Hepatocyte (in vitro differentiated cells): ENCODE measurements at regions not wholly inside any gene's neighbourhood (a gene's known extent, or its start where the extent isn't known, plus 50 kb on each side); places are given as distances from the start of the nearest gene placed in this dataset.

Experiments used
- DNase-seq: peaks from one replicate; pipeline ENCODE4 v3.0.0-alpha.2; 2016; ENCODE audit warnings: low spot score
- H2AFZ ChIP-seq: fragments of 200-600 bp; sonication (generic); 2 replicates; pipeline ENCODE4 v1.6.0; 2016; ENCODE audit warnings: antibody characterized with exemption, mild to moderate bottlenecking
- H3K27ac ChIP-seq: fragments of 200-600 bp; sonication (generic); 2 replicates; pipeline ENCODE4 v1.5.1; 2016; ENCODE audit warnings: mild to moderate bottlenecking
- H3K27me3 ChIP-seq: fragments of 200-600 bp; sonication (generic); 2 replicates; pipeline ENCODE4 v1.6.1; 2016
- H3K36me3 ChIP-seq: fragments of 200-600 bp; sonication (generic); replicated peaks from 2 replicates; pipeline ENCODE4 v1.5.1; 2016; ENCODE audit warnings: low read depth; ENCODE audit not compliant: insufficient read depth
- H3K4me1 ChIP-seq: fragments of 200-600 bp; sonication (generic); 2 replicates; pipeline ENCODE4 v1.5.1; 2016; ENCODE audit warnings: mild to moderate bottlenecking, moderate library complexity; ENCODE audit not compliant: insufficient read depth
- H3K4me2 ChIP-seq: fragments of 200-600 bp; sonication (generic); 2 replicates; pipeline ENCODE4 v1.6.0; 2016
- H3K4me3 ChIP-seq: fragments of 200-600 bp; sonication (generic); 2 replicates; pipeline ENCODE4 v1.5.1; 2016; ENCODE audit warnings: mild to moderate bottlenecking
- H3K79me2 ChIP-seq: fragments of 200-600 bp; sonication (generic); 2 replicates; pipeline ENCODE4 v1.6.0; 2017; ENCODE audit warnings: mild to moderate bottlenecking
- H3K9me2 ChIP-seq: fragments of 200-600 bp; sonication (generic); replicated peaks from 2 replicates; pipeline ENCODE4 v1.6.0; 2017; ENCODE audit warnings: mild to moderate bottlenecking; ENCODE audit not compliant: insufficient read depth
- H3K9me3 ChIP-seq: fragments of 200-600 bp; sonication (generic); 2 replicates; pipeline ENCODE4 v1.5.1; 2016; ENCODE audit warnings: low read depth, mild to moderate bottlenecking
- H4K20me1 ChIP-seq: fragments of 200-600 bp; sonication (generic); 2 replicates; pipeline ENCODE4 v1.6.0; 2016; ENCODE audit warnings: mild to moderate bottlenecking; ENCODE audit not compliant: insufficient read depth, poor library complexity, severe bottlenecking
- CTCF ChIP-seq: fragments of 200-600 bp; sonication (generic); IDR thresholded peaks from 2 replicates; pipeline ENCODE4 v1.5.1; 2016; ENCODE audit warnings: antibody characterized with exemption, mild to moderate bottlenecking; ENCODE audit not compliant: poor library complexity
- EZH2 ChIP-seq: fragments of 200-600 bp; sonication (generic); IDR thresholded peaks from 2 replicates; pipeline ENCODE4 v1.6.1; 2016; ENCODE audit warnings: antibody characterized with exemption, mild to moderate bottlenecking, borderline replicate concordance
- EZH2phosphoT487 ChIP-seq: fragments of 200-600 bp; sonication (generic); IDR thresholded peaks from one replicate; pipeline ENCODE4 v1.6.1; 2018; ENCODE audit warnings: antibody characterized with exemption, mild to moderate bottlenecking, low read depth, moderate library complexity; ENCODE audit not compliant: unreplicated experiment, severe bottlenecking
- WGBS: methylation state at CpG from one replicate; pipeline ENCODE4 v1.1.6; 2016; ENCODE audit warnings: low lambda C conversion rate; ENCODE audit errors: missing lambda C conversion rate; 5-methylcytosine and 5-hydroxymethylcytosine counted together

- Histone ChIP-seq H3K4me3 (no peak overlapping the region), H3K9me2 (no peaks in the 10 kb centered on the region), H4K20me1 (no peaks in the 10 kb centered on the region), H3K79me2 (no peaks in the 10 kb centered on the region), H3K9me3 (no peaks in the 10 kb centered on the region), H3K27me3 (no peaks in the 10 kb centered on the region), H3K36me3 (no peaks in the 10 kb centered on the region), H3K4me2 (no peak overlapping the region), H3K4me1 (no peaks in the 10 kb centered on the region), H3K27ac (no peak overlapping the region), H2AFZ (no peak overlapping the region)
- WGBS: 95% methylated on average over 1 of the region's 1 CpG
- DNase-seq: no peak
- TF ChIP-seq EZH2phosphoT487 (no peak), CTCF (no peak), EZH2 (no peak)
Observed at GRCh38 chr13:76210262-76210661, 574.1 kb downstream of the LMO7 start.

- Histone ChIP-seq H3K9me2 (no peaks in the 10 kb centered on the region), H4K20me1 (no peaks in the 10 kb centered on the region), H3K27me3 (no peaks in the 10 kb centered on the region), H3K27ac (no peak overlapping the region), H3K4me2 (no peak overlapping the region), H3K79me2 (no peaks in the 10 kb centered on the region), H3K4me3 (no peak overlapping the region), H3K36me3 (no peaks in the 10 kb centered on the region), H3K4me1 (no peaks in the 10 kb centered on the region), H3K9me3 (no peaks in the 10 kb centered on the region), H2AFZ (no peak overlapping the region)
- TF ChIP-seq EZH2: no peak
- TF ChIP-seq EZH2phosphoT487: no peak
- WGBS: 100% methylated on average over 3 of the region's 3 CpGs
- DNase-seq: no peak
Observed at GRCh38 chr13:76198568-76199163, 562.5 kb downstream of the LMO7 start.

- H3K79me2 ChIP-seq: no peaks in the 10 kb centered on the region
- DNase-seq: no peak
- no peak overlapping the region for H3K4me3 ChIP-seq
- H2AFZ ChIP-seq: no peak overlapping the region
- H3K4me2 ChIP-seq: no peak overlapping the region
- H3K27ac ChIP-seq: no peak overlapping the region
- H3K4me1 ChIP-seq: no peaks in the 10 kb centered on the region
- no peaks in the 10 kb centered on the region for H3K9me2 ChIP-seq
- H3K27me3 ChIP-seq: no peaks in the 10 kb centered on the region
- no peaks in the 10 kb centered on the region for H3K36me3 ChIP-seq
- WGBS: 91% methylated on average over 43 of the region's 48 CpGs
- no peaks in the 10 kb centered on the region for H3K9me3 ChIP-seq
- TF ChIP-seq EZH2 (no peak), EZH2phosphoT487 (no peak), CTCF (no peak)
- no peaks in the 10 kb centered on the region for H4K20me1 ChIP-seq
Observed at GRCh38 chr13:76189882-76190519, 553.9 kb downstream of the LMO7 start.

- H3K79me2 ChIP-seq: no peaks in the 10 kb centered on the region
- H3K27me3 ChIP-seq: no peaks in the 10 kb centered on the region
- no peaks in the 10 kb centered on the region for H3K4me1 ChIP-seq
- peak overlapping the region; percentile 25 for H3K27ac ChIP-seq
- H4K20me1 ChIP-seq: no peaks in the 10 kb centered on the region
- H3K9me2 ChIP-seq: no peaks in the 10 kb centered on the region
- H3K4me3 ChIP-seq: no peak overlapping the region
- no peak overlapping the region for H3K4me2 ChIP-seq
- DNase-seq: no peak
- 83% methylated on average over 5 of the region's 5 CpGs for WGBS
- no peak overlapping the region for H2AFZ ChIP-seq
- no peaks in the 10 kb centered on the region for H3K9me3 ChIP-seq
- no peak for TF ChIP-seq EZH2
- no peak for TF ChIP-seq EZH2phosphoT487
- no peak for TF ChIP-seq CTCF
- no peaks in the 10 kb centered on the region for H3K36me3 ChIP-seq
Observed at GRCh38 chr13:76175961-76176725, 540.0 kb downstream of the LMO7 start.
